Progenitor cell of endocrine pancreas (in vitro differentiated cells): ENCODE measurements at regions not wholly inside any gene's neighbourhood (a gene's known extent, or its start where the extent isn't known, plus 50 kb on each side); places are given as distances from the start of the nearest gene placed in this dataset.
"Not testable (repeated sequence)": the region's sequence is repeated elsewhere in the genome, so short reads cannot be mapped to it uniquely, and the experiment has no call there.

ENCODE experiments used
- DNase-seq: peaks from one replicate; pipeline ENCODE4 v3.0.0; 2021; ENCODE audit warnings: low spot score; ENCODE audit not compliant: unreplicated experiment
- H3K27ac Mint-ChIP-seq: 2 replicates; pipeline ENCODE4 v1.8.0; 2021; ENCODE audit warnings: mild to moderate bottlenecking, moderate library complexity, mixed read lengths
- H3K27me3 Mint-ChIP-seq: 2 replicates; pipeline ENCODE4 v1.8.0; 2021; ENCODE audit warnings: mixed read lengths
- H3K36me3 Mint-ChIP-seq: 2 replicates; pipeline ENCODE4 v1.8.0; 2022; ENCODE audit warnings: mixed read lengths; ENCODE audit not compliant: insufficient read depth
- H3K4me1 Mint-ChIP-seq: 2 replicates; pipeline ENCODE4 v1.8.0; 2021; ENCODE audit warnings: low read depth, mixed read lengths
- H3K4me3 Mint-ChIP-seq: 2 replicates; pipeline ENCODE4 v1.8.0; 2021; ENCODE audit warnings: low read depth, mild to moderate bottlenecking, moderate library complexity, mixed read lengths
- H3K9me3 Mint-ChIP-seq: 2 replicates; pipeline ENCODE4 v1.8.0; 2021; ENCODE audit warnings: low read depth, mixed read lengths
- TF ChIP-seq, protein P1 (sequence below): fragments of 200-600 bp; sonication (generic); IDR thresholded peaks from one replicate; pipeline ENCODE4 v1.5.0; 2021; ENCODE audit warnings: antibody characterized with exemption, mild to moderate bottlenecking; ENCODE audit not compliant: unreplicated experiment

DNA sequence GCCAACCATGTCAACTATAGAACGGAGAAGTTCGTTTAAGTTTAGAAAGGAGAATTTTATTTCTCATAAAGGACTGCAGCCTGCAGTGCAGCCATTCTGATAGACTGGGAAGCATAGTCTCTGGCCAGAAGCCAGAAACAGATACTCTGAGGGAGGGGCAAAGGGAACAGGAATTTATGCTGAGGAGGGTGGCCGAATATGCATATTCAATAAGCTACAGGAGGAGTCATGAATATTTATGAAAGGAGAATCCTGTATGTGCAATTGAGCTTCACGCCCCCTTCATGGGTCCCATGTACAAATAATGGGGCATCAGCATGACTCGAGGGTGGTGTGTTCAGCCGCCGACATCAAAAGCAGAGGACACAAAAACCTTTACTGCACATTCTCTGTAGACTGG, 199.9 kb downstream of the CWF19L2 start:
- Mint-ChIP-seq H3K27me3 (no peaks in the 10 kb centered on the region), H3K4me1 (peaks cover 1% of the 10 kb centered on the region), H3K4me3 (no peak overlapping the region), H3K36me3 (peaks cover 2% of the 10 kb centered on the region), H3K9me3 (peaks cover 6% of the 10 kb centered on the region), H3K27ac (no peak overlapping the region)
- TF ChIP-seq, protein P1, sequence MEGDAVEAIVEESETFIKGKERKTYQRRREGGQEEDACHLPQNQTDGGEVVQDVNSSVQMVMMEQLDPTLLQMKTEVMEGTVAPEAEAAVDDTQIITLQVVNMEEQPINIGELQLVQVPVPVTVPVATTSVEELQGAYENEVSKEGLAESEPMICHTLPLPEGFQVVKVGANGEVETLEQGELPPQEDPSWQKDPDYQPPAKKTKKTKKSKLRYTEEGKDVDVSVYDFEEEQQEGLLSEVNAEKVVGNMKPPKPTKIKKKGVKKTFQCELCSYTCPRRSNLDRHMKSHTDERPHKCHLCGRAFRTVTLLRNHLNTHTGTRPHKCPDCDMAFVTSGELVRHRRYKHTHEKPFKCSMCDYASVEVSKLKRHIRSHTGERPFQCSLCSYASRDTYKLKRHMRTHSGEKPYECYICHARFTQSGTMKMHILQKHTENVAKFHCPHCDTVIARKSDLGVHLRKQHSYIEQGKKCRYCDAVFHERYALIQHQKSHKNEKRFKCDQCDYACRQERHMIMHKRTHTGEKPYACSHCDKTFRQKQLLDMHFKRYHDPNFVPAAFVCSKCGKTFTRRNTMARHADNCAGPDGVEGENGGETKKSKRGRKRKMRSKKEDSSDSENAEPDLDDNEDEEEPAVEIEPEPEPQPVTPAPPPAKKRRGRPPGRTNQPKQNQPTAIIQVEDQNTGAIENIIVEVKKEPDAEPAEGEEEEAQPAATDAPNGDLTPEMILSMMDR: no peak
- no peak for DNase-seq

DNA sequence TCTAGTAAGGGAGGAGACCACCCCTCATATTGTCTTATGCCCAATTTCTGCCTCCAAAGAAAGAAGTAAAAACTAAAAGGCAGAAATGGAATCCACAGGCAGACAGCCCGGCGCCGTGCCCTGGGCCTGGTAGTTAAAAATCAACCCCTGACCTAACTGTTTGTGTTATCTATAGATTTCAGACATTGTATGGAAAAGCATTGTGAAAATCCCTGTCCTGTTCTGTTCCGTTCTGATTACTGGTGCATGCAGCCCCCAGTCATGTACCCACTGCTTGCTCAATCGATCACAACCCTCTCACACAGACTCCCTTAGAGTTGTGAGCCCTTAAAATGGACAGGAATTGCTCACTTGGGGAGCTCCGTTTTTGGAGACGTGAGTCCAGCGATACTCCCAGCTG, 204.0 kb downstream of the CWF19L2 start:
- not testable (repeated sequence) for H3K4me3 Mint-ChIP-seq, H3K27ac Mint-ChIP-seq

DNA sequence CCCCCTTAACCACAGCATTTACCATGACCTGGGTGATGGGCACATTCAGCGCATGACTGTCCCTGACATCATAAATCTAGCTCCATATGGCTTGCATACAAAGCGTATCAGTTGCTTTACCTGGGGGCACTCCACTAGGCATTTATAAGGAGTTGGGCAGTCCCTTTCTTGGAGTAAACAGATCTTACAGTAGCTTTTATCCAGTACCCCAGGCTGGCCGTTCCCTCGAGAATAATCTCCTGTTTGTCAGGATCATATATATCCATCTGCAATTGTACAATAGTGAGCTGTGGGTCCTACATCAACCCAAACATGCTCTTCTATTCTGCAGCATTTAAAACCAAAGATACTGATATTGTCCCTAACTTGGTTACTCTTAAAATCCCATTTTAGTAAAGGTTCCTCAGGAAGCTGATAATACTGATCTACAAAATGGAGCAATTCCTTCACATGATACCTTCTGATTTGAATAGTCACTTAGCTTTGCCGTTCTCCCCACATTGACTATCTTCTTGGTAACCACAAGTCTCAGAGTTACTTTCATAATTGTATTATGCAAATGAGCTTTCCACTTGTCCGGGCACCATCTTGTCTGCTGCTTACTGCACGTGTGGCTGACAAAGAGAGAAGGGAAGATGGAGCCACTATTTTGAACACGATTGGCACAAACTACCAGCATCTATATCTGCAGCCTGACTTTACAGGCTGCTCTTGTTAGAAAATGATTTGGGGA, 205.0 kb downstream of the CWF19L2 start:
- Mint-ChIP-seq H3K27ac (no peak overlapping the region), H3K9me3 (peaks cover 6% of the 10 kb centered on the region), H3K36me3 (peaks cover 2% of the 10 kb centered on the region)

More for the DNA sequence above, 204.0 kb downstream of the CWF19L2 start:
- not testable (repeated sequence) for H3K9me3 Mint-ChIP-seq, H3K4me1 Mint-ChIP-seq, H3K36me3 Mint-ChIP-seq, H3K27me3 Mint-ChIP-seq, DNase-seq

DNA sequence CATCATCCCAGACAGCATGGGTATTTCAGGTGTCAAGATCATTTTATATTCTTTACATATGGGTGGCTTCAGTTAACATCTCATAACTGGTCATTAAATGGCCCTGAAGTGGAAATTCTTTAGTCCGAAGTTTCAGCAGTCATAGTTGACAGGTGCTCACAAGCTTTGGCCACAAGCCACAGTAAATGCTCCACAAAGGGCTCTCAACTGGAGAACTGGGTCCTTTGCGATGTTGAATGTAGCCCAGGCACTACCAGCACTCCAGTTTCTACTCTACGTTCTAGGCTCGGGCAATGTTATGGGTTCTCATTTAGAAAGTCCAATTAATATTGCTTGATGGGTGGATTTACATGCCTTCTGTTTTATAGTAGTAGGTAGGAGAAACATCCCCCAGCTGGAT, 206.3 kb downstream of the CWF19L2 start:
- H3K9me3 Mint-ChIP-seq: peaks cover 6% of the 10 kb centered on the region
- no peak overlapping the region for H3K4me3 Mint-ChIP-seq
- H3K27ac Mint-ChIP-seq: no peak overlapping the region
- peaks cover 1% of the 10 kb centered on the region for H3K4me1 Mint-ChIP-seq
- no peak for DNase-seq
- peaks cover 2% of the 10 kb centered on the region for H3K36me3 Mint-ChIP-seq
- TF ChIP-seq, protein P1: no peak
- no peaks in the 10 kb centered on the region for H3K27me3 Mint-ChIP-seq

More for the DNA sequence above, 205.0 kb downstream of the CWF19L2 start:
- TF ChIP-seq, protein P1: no peak
- Mint-ChIP-seq H3K4me3 (no peak overlapping the region), H3K27me3 (no peaks in the 10 kb centered on the region), H3K4me1 (peaks cover 1% of the 10 kb centered on the region)
- no peak for DNase-seq

DNA sequence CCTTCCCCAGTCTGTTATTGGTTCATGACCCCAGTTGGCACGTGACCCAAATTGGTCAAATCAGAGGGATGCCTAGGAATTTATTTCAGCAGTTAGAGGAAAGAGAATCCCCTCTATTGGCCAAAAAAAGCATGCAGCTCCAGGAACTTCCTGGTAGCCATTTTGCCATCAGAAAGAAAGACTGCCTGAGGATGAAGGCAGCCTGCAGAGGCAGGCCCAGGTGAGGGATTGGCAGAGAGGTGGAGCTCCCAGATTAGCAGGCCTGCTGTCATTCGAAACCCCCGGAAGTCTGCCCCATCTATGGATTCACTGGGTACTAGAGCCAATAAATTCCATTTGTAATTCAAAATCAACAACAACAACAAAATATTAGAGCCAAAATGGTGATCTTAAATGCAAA, 207.6 kb downstream of the CWF19L2 start:
- H3K9me3 Mint-ChIP-seq: peaks cover 6% of the 10 kb centered on the region
- no peak for DNase-seq

DNA sequence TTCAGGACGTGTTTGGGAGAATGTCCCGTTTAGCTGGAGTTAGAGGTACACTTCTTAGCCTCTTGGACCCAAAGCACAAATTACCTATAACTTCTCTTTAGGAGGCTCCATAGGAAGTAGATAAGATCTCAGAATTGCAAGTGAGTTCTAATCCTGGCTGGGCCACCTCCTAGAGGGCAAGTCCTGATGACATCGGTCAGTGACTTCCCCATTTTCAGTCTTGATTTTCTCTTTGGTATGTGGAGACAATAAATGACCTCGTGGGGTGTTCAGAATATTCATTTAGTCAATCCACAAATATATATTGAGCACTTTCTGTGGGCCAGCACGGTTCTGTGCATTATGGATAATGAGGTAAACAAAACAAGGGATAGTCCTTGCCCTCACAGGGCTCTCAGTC, 208.6 kb downstream of the CWF19L2 start:
- H3K27me3 Mint-ChIP-seq: no peaks in the 10 kb centered on the region
- TF ChIP-seq, protein P1: no peak

More for the DNA sequence above, 207.6 kb downstream of the CWF19L2 start:
- Mint-ChIP-seq H3K4me3 (no peak overlapping the region), H3K27me3 (no peaks in the 10 kb centered on the region), H3K27ac (no peak overlapping the region), H3K4me1 (peaks cover 1% of the 10 kb centered on the region), H3K36me3 (peaks cover 2% of the 10 kb centered on the region)
- TF ChIP-seq, protein P1: no peak

More for the DNA sequence above, 208.6 kb downstream of the CWF19L2 start:
- no peak for DNase-seq
- H3K36me3 Mint-ChIP-seq: no peaks in the 10 kb centered on the region
- no peaks in the 10 kb centered on the region for H3K4me1 Mint-ChIP-seq
- H3K9me3 Mint-ChIP-seq: peaks cover 3% of the 10 kb centered on the region
- no peak overlapping the region for H3K4me3 Mint-ChIP-seq
- H3K27ac Mint-ChIP-seq: no peak overlapping the region
